Stimulated activated CD4-positive, alpha-beta T cell treated with anti-CD3 and anti-CD28 coated beads, Interleukin-2, amount 100 ng/mL, for 4 hours (primary cell): ENCODE measurements at regions not wholly inside any gene's neighbourhood (a gene's known extent, or its start where the extent isn't known, plus 50 kb on each side); places are given as distances from the start of the nearest gene placed in this dataset.

Experiments
- DNase-seq: peaks from one replicate; pipeline ENCODE4 v3.0.0-alpha.2; 2020; ENCODE audit warnings: low read depth

GRCh38 chr7:155138204-155138603 lies 68.1 kb downstream of the HTR5A start:
- DNase-seq: no peak

DNA sequence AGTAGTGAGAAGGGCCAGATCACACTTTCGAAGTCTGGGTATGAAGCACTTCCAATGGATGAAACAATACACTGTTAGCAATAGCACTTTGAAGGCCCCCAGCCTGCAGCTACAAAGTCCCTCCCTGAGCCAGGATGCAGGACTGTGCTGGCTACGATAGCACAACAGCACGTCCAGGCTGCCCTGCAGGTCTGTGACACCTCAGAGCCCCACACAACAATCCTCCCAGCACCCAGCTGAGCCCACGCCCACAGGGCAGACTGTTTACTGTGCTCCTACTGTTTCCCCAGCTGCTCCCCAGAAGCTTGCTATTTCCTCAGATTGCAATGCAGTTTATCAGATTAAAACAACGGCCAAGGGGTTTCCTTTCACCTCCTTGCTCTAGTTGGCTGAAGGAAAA lies 71.4 kb downstream of the HTR5A start:
- DNase-seq: no peak

DNA sequence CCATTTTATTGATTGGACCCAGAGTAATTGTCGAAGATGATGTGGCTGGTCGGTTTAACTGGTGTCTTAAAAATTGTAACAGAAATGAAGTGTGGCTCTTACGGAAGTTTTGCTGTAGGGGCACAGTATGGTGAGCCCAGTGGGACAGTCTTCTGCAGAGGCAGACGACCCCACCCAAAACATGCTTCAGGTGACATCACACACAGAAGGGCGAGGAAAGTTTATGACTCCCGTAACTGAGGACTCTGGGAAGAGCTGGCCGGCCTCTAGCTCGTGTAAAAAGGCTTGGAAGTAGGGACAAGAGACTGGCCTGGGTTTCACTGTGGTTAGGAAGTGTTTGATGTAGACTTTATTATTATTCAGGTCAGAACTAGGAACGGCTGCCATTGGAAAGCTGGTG lies 73.3 kb downstream of the HTR5A start:
- no peak for DNase-seq

DNA sequence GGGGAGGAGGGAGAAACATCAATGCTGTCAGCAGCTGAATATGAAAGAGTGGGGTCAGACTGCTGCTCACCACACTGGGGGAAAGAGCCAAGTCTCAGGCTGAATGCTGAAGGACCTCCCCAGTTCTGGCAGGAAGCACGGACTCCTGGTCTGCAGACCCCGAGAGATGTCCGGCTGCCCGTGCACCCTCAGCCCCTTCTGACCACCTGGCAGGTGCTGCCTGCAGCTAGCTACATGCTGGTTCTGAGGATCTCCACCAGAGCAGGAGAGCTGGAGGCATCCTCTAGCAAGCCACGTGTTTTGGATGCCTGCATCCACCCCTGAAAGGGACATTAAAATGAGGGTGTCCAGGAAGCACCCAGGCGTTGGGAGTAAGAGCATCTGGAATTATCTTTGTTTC lies 74.2 kb downstream of the HTR5A start:
- no peak for DNase-seq

GRCh38 chr7:155145477-155146255 lies 75.5 kb downstream of the HTR5A start:
- no peak for DNase-seq

- DNase-seq: no peak
Observed at GRCh38 chr7:155147172-155147571, 77.0 kb downstream of the HTR5A start.

GRCh38 chr7:155147624-155148023 lies 77.5 kb downstream of the HTR5A start:
- no peak for DNase-seq

- DNase-seq: no peak
Observed at GRCh38 chr7:155153676-155154075, 83.6 kb downstream of the HTR5A start.

DNA sequence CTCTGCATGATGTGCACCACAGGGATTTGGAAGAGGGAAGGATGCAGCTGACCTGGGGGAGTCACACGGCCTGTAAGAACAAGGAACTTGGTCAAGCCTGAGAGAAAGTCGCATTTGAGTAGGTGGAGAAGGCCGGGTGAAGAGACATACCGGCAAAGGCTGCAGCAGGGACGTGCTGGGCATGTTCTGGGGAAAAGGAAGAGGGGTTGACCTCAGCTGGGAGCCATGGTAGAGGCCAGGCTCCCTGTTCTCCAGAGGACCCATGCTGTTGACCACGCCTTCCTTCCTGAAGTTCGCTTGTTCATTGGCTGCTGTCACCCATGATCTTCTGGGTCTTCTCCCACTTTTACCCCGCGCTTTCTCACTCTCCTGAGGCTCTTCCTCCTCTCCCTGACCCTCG lies 84.5 kb downstream of the HTR5A start:
- DNase-seq: no peak

GRCh38 chr7:155161690-155162089 lies 91.6 kb downstream of the HTR5A start:
- DNase-seq: no peak

DNA sequence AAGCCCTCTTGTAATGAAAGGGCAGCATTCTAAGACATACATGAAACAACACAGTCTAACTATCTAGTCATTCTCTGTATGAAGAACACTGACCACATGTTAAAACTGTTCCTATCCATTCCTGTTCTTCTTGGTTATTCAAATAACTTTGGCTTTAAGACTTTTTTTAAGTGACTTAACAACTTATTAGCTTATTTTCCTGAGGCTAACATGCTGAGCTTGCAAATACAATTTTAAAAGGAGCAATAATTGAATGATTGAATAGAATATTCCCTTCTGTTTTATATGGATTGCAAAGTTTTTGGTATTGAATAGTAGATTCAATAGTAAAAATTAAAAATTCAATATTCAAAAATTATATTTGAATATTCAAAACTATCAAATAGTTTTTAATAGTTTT lies 92.3 kb downstream of the HTR5A start:
- no peak for DNase-seq

DNA sequence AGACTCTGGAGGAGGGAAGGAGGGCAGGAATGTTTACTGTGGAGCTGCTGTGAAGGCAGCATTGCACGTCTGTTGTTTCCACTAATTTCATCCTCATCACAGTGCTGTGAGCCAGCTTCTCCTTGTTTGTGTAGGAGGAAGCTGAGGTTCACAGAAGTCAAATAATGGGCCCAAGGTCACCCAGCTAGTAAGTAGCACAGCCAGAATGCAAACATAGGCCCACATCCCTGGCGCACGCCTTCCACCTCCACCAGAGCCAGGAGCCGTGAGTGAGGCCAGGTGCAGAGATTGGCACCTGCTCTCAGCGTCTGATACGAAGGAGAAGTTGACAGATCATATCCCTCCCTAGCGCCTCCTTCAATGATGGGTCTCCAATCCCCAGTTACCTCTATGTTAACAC lies 93.6 kb downstream of the HTR5A start:
- DNase-seq: no peak

DNA sequence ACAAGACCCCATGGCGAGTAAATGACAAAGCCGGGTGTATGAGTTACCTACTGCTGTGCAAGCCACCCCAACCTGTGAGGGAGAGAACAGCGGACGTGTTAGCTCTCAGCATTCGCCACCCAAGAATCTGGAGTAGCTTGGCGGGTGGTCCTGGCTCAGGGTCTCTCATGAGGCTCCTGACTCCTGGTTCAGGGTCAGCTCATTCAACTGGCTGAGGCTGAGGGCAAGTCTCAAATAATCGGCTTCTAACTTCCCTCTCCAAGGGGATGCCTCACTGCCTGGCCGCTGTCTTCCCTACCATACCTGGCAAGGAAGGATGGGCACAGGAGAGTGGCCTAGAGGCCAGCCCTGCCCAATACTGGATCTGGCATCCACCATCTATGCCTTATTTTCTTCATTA lies 94.2 kb downstream of the HTR5A start:
- DNase-seq: no peak

DNA sequence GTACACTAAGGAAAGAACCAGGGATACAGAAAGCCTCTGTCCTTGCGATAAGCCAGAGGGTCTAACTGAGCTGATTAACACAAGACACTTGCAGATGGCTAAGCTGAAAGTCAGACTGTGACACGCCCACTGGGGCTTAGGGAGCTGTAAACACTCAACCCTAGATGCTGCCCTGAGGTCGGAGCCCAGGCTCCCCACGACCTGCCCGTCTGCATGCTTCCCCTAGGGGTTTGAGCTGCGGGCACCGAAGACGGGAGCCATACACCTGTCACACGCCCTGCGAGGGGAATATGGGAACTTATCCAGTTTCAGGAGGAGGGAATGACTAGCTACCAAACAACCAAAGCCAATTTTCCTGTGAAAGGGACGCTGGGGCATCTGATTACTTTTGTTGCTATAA lies 96.0 kb downstream of the HTR5A start:
- DNase-seq: no peak

GRCh38 chr7:155166673-155167370 lies 96.7 kb downstream of the HTR5A start:
- DNase-seq: no peak

- DNase-seq: no peak
Observed at GRCh38 chr7:155167706-155168365, 97.7 kb downstream of the HTR5A start.

GRCh38 chr7:155168597-155169480 lies 98.7 kb downstream of the HTR5A start:
- no peak for DNase-seq

- DNase-seq: no peak
Observed at GRCh38 chr7:155169498-155170065, 99.5 kb downstream of the HTR5A start.

- DNase-seq: no peak
Observed at GRCh38 chr7:155170331-155170730, 100.2 kb downstream of the HTR5A start.

GRCh38 chr7:155172141-155172540 lies 102.0 kb downstream of the HTR5A start:
- DNase-seq: no peak

DNA sequence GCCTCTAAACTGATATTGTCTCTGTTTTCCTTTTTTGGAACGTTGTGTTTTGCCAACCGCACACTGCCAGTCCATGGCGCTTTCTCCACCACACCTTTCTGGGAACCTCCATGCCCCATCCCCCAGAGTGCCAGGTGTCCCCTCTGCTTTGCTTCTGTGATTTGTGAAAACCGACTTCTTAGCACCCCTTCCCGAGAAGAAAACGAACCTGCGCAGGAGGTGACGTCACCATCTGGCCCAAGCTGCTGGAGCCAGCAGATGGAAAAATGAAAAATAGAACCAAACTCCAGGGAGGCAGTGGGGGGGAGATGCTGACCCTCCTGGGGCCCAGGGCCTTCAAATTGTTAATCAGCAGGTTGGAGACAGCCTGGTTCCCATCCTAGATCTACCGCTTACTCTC lies 103.8 kb downstream of the HTR5A start:
- DNase-seq: no peak

- no peak for DNase-seq
Observed at GRCh38 chr7:155178096-155178495, 108.0 kb downstream of the HTR5A start.
